Activated T-cell treated with anti-CD3 and anti-CD28 coated beads, Interleukin-2, amount 50 U/mL, for 4 hours (primary cell): ENCODE measurements at regions not wholly inside any gene's neighbourhood (a gene's known extent, or its start where the extent isn't known, plus 50 kb on each side); places are given as distances from the start of the nearest gene placed in this dataset.
"Not testable (repeated sequence)": the region's sequence is repeated elsewhere in the genome, so short reads cannot be mapped to it uniquely, and the experiment has no call there.

Source experiments
- ATAC-seq, 2 donors: fragments of 200-7000 bp; cut with Tn5 transposase; one replicate each; pipeline ENCODE4 v1.10.0; 2021
- DNase-seq: peaks from one replicate; pipeline ENCODE4 v3.0.0-alpha.2; 2020
- H3K27me3 Mint-ChIP-seq: one replicate; pipeline ENCODE4 v1.8.0; 2021; ENCODE audit warnings: low read depth, mixed read lengths
- H3K36me3 Mint-ChIP-seq: one replicate; pipeline ENCODE4 v1.8.0; 2022; ENCODE audit warnings: mixed read lengths; ENCODE audit not compliant: insufficient read depth
- H3K4me1 Mint-ChIP-seq: one replicate; pipeline ENCODE4 v1.8.0; 2021; ENCODE audit warnings: low read depth, mixed read lengths
- H3K4me3 Mint-ChIP-seq: one replicate; pipeline ENCODE4 v1.8.0; 2021; ENCODE audit warnings: mild to moderate bottlenecking, moderate library complexity, mixed read lengths
- H3K9me3 Mint-ChIP-seq: one replicate; pipeline ENCODE4 v1.8.0; 2021; ENCODE audit warnings: mixed read lengths

DNA sequence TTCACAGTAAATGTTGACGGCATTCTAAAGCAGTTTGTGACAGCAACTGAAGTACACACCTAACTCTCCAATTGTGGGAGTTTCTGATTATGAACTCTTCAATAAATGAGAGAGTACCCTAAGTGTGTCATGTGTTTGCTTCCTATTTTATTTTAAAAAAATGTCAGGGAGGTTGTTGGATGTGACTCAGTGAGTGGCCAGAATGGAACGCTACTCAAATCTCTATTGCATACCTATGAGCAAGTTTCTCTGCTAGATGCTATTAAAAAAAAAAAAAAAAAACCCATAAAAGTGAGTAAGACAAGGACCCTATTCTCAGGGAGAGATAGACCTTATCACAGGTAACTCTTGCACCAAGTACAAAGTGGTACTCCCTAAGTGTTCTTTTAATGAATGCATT, 256.6 kb downstream of the BTG1 start:
- Mint-ChIP-seq H3K9me3 (no peaks in the 10 kb centered on the region), H3K4me3 (no peak overlapping the region), H3K4me1 (peaks cover 5% of the 10 kb centered on the region), H3K36me3 (peaks cover 2% of the 10 kb centered on the region), H3K27me3 (no peaks in the 10 kb centered on the region)
- ATAC-seq (no peak), DNase-seq (no peak)

DNA sequence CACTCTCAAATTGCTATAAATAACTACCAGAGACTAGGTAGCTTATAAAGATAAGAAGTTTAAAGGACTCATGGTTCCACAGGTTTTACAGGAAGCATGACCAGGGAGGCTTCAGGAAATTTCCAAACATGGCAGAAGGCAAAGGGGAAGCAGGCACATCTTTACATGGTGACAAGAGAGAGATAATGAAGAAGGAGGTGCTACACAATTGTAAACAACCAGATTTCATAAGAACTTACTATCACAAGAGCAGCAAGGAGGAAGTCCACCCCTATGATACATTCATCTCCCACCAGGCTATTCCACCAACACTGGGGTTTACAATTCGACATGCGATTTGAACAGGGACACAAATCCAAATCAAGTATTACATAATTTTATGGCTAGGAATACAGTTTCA, 257.7 kb downstream of the BTG1 start:
- DNase-seq (no peak), ATAC-seq (no peak)
- H3K4me1 Mint-ChIP-seq: peaks cover 4% of the 10 kb centered on the region
- H3K36me3 Mint-ChIP-seq: peaks cover 2% of the 10 kb centered on the region
- H3K9me3 Mint-ChIP-seq: no peaks in the 10 kb centered on the region
- H3K27me3 Mint-ChIP-seq: no peaks in the 10 kb centered on the region
- H3K4me3 Mint-ChIP-seq: no peak overlapping the region

DNA sequence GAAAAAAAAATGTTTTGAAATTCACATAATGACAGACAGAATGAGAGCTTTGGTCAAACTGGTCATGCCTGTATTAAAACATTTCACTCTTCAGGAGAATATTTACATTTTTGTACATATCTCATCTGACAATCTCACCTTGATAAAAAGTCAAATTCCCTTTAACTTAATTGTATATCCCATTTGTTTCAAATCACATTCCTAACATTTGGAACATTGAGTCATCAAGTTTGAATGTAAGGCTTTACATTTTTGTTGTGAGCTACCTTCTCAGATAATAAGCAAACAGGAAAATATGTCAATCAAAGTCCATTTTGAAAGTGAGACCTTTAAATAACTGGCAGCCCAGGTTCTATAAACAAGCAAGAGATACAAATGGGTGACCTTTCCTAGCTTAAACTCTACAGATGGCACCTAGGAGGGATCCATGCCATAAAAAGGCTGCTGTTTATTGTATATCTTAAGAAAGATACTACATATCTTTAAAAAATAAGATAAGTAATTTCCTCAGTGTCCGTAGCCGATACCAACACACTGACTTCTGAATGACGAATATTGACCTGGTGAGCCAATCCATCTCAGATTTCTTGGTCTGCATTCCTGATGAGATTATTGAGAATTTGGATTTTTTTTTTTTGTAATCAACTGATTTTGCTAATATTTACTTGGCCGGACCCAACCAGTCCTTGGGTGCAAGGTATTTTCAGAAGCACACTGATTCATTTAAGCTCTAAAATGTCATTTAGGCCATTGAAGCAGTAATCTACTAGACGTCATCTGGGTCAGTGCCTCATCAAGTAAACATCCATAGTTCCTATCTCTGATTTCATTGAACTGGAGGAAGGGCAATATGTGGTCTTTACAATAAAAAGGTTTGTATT, 259.6 kb downstream of the BTG1 start:
- H3K4me1 Mint-ChIP-seq: peaks cover 5% of the 10 kb centered on the region
- H3K9me3 Mint-ChIP-seq: no peaks in the 10 kb centered on the region
- peaks cover 2% of the 10 kb centered on the region for H3K36me3 Mint-ChIP-seq
- H3K27me3 Mint-ChIP-seq: no peaks in the 10 kb centered on the region
- DNase-seq: no peak
- ATAC-seq: no peak
- no peak overlapping the region for H3K4me3 Mint-ChIP-seq

GRCh38 chr12:91884230-91884629, 261.4 kb downstream of the BTG1 start:
- Mint-ChIP-seq H3K27me3 (no peaks in the 10 kb centered on the region), H3K4me1 (peaks cover 22% of the 10 kb centered on the region), H3K36me3 (peaks cover 2% of the 10 kb centered on the region), H3K9me3 (no peaks in the 10 kb centered on the region), H3K4me3 (no peak overlapping the region)
- DNase-seq (no peak), ATAC-seq (no peak)

- Mint-ChIP-seq H3K4me1 (peaks cover 26% of the 10 kb centered on the region), H3K27me3 (no peaks in the 10 kb centered on the region), H3K36me3 (peaks cover 2% of the 10 kb centered on the region)
These were observed 261.8 kb downstream of the BTG1 start for GRCh38 chr12:91883811-91884210.

GRCh38 chr12:91882910-91883309, 262.7 kb downstream of the BTG1 start:
- H3K27me3 Mint-ChIP-seq: no peaks in the 10 kb centered on the region

More at GRCh38 chr12:91883811-91884210, 261.8 kb downstream of the BTG1 start:
- Mint-ChIP-seq H3K4me3 (no peak overlapping the region), H3K9me3 (no peaks in the 10 kb centered on the region)
- ATAC-seq (no peak), DNase-seq (no peak)

GRCh38 chr12:91880528-91880927, 265.1 kb downstream of the BTG1 start:
- H3K27me3 Mint-ChIP-seq: no peaks in the 10 kb centered on the region
- peaks cover 7% of the 10 kb centered on the region for H3K9me3 Mint-ChIP-seq
- peaks cover 55% of the 10 kb centered on the region for H3K4me1 Mint-ChIP-seq
- DNase-seq: no peak
- peaks cover under 1% of the 10 kb centered on the region for H3K36me3 Mint-ChIP-seq
- no peak for ATAC-seq
- no peak overlapping the region for H3K4me3 Mint-ChIP-seq

More at GRCh38 chr12:91882910-91883309, 262.7 kb downstream of the BTG1 start:
- Mint-ChIP-seq H3K9me3 (peaks cover 3% of the 10 kb centered on the region), H3K4me1 (peaks cover 31% of the 10 kb centered on the region), H3K4me3 (no peak overlapping the region), H3K36me3 (peaks cover 2% of the 10 kb centered on the region)
- ATAC-seq: no peak
- no peak for DNase-seq

DNA sequence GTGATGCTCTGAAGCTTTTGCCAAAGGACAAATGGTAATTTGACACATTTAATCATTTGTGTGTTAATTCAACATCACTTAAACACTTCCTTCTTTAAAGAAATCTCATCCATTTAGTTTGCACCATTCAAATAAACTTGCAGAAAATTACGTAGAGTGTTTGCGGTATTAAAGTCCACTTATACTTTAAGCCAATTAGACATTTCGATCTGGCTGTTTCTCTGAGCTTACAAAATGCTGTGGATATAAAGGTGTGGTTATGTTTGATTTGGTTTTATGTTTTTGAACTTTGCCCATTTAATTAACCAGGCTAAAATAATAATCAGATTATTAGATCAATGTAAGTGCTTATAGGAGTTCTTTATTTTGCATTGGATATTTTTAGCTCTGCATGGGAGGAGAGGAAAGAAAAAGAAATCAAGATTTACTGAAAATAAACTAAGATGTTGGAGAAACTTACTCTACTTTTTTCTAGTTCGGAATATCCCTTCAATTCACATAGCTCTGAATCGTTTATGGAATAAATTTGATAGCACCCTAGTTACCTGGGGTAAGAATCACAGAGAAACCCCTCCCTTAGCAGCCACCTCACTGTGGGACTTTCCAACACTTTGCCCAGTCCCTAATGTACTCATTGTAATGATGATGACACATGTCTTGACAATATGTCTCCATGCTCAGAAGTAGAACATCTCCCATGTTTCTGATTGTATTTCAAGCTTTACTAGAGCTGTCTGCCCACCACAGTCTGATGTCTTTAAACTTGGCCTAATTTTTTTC, 268.0 kb downstream of the BTG1 start:
- H3K9me3 Mint-ChIP-seq: peaks cover 15% of the 10 kb centered on the region
- peak overlapping the region; percentile 75 for H3K4me3 Mint-ChIP-seq
- H3K4me1 Mint-ChIP-seq: peaks cover 75% of the 10 kb centered on the region
- no peaks in the 10 kb centered on the region for H3K27me3 Mint-ChIP-seq
- DNase-seq (peak; percentile 54), ATAC-seq (peak; percentile 52 to 59)
- peaks cover 2% of the 10 kb centered on the region for H3K36me3 Mint-ChIP-seq

DNA sequence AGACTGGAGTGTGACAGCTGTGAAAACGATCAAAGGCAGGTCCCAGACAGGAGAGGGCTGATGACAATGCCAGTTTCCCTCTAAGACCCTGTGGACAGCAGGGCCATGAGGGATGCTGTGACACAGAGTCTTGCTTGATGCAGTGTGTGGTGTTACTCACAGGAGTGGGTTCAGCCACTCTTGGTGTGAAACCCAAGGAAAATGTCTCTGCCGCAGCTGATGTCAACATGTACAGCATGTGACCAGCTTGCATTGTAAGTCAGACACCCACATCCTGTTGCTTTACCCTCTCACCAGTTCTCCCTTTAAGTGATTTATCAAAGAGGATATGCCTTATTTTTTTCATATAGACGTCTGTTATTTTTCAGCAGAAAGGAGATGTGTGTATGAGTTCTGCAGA, 268.6 kb downstream of the BTG1 start:
- peaks cover 78% of the 10 kb centered on the region for H3K4me1 Mint-ChIP-seq
- peak overlapping the region; percentile 75 for H3K4me3 Mint-ChIP-seq
- peaks cover 2% of the 10 kb centered on the region for H3K36me3 Mint-ChIP-seq
- no peaks in the 10 kb centered on the region for H3K27me3 Mint-ChIP-seq
- ATAC-seq (peak; percentile 98), DNase-seq (peak; percentile 79)
- H3K9me3 Mint-ChIP-seq: peaks cover 15% of the 10 kb centered on the region

DNA sequence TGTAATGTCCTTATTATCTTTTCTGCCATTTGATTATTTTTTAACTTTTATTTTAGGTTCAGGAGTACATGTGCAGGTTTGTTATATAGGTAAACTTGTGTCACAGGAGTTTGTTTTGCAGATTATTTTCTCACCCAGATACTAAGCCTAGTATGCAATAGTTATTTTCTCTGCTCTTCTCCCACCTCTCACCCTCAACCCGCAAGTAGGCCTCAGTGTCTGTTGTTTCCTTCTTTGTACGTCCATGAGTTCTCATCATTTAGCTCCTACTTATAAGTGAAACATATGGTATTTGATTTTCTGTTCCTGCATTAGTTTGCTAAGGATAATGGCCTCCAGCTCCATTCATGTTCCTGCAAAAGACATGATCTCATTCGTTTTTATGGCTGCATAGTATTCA, 270.0 kb downstream of the BTG1 start:
- ATAC-seq, H3K36me3 Mint-ChIP-seq, H3K27me3 Mint-ChIP-seq, H3K4me3 Mint-ChIP-seq, DNase-seq: not testable (repeated sequence)
- Mint-ChIP-seq H3K4me1 (peaks cover 88% of the 10 kb centered on the region), H3K9me3 (peaks cover 15% of the 10 kb centered on the region)

DNA sequence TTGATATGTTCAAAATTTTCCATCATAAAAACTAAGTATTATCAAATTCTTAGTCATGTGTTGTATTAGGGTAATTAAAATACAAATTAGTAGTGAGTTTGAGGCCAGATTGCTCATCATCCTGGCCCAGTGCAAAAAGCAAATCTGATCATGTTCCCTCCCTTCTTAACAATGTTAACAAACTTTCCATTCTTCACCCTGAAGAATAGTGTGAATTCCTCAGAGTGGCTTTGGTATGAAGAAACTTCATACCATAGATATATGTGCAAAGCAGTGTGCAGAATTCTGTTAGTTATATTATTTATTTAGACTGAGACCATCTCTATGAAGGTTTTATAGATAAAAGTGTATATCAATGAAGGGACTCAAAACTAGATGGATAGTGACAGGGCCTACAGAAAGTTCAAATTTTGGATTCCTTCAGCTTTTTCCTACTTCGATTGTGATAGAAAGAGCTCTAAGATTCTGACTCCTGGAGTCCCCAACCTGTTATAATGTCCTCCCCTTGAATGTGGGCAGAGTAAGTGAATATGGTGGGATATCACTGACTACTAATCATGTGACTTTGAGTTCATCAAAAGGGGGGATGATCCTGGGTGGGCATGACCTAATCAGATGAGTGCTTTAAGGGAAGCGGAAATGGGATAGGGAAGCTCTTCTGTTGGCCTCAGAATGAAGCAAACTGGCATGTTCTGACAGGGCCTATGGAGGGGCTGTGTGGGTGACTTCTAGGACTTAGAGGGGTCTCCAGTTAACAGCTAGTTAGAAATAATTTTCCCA, 271.4 kb downstream of the BTG1 start:
- Mint-ChIP-seq H3K4me1 (peaks cover 81% of the 10 kb centered on the region), H3K36me3 (peaks cover 2% of the 10 kb centered on the region), H3K4me3 (no peak overlapping the region), H3K27me3 (no peaks in the 10 kb centered on the region), H3K9me3 (peaks cover 15% of the 10 kb centered on the region)
- no peak for DNase-seq
- ATAC-seq: no peak

GRCh38 chr12:91871751-91872150, 273.9 kb downstream of the BTG1 start:
- H3K36me3 Mint-ChIP-seq: peaks cover 2% of the 10 kb centered on the region
- no peaks in the 10 kb centered on the region for H3K27me3 Mint-ChIP-seq
- ATAC-seq: no peak
- H3K9me3 Mint-ChIP-seq: peaks cover 12% of the 10 kb centered on the region
- H3K4me3 Mint-ChIP-seq: peak overlapping the region; percentile 35
- peaks cover 62% of the 10 kb centered on the region for H3K4me1 Mint-ChIP-seq
- DNase-seq: no peak

DNA sequence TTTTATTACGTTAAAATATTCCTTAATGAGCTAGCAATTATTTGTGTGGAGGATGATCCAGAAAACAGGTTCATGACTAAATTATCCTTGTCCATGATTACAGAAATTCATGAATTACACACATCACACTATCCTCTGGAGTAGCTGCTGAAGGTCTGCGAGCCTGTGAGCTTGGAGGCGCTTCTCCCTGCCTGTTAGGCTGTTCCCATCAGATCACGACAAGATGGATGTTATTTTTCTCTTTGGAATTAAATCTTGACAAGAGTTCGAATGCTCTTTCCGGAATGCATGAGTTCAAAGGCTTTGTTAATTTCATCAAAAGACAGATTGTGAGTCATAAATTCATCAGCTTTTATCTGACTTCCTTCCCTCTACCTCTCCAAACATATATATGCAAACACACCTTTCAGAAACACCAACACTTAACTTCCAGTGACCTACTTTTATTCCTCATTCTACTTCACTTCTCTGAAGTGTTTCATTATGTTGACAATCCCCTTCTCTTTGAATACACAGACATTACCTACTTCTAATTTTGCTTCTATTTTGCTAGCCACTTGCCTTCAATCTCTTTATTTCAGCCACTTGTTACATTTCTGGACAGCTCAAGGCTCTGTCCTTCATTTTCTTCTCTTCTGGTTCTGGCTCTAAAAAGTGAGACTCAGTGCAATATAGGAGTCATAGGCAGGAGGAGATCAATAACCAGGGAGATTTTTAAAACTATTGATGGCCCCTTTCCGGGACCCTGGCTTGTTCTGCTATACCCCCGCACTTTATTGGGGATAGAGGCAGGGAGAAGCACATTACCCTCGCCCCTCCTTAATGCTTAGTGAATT, 274.6 kb downstream of the BTG1 start:
- H3K36me3 Mint-ChIP-seq: peaks cover 2% of the 10 kb centered on the region
- no peak for DNase-seq
- H3K4me1 Mint-ChIP-seq: peaks cover 55% of the 10 kb centered on the region
- H3K27me3 Mint-ChIP-seq: no peaks in the 10 kb centered on the region
- peaks cover 12% of the 10 kb centered on the region for H3K9me3 Mint-ChIP-seq
- peak; percentile 62 to 84 for ATAC-seq
- H3K4me3 Mint-ChIP-seq: peak overlapping the region; percentile 37
